Activated T-cell treated with anti-CD3 and anti-CD28 coated beads, Interleukin-2, amount 50 U/mL, for 24 hours (primary cell): ENCODE measurements at regions not wholly inside any gene's neighbourhood (a gene's known extent, or its start where the extent isn't known, plus 50 kb on each side); places are given as distances from the start of the nearest gene placed in this dataset.
A peak's percentile ranks its signal among the peaks of the same experiment; 100 is the strongest.
"Not testable (repeated sequence)": the region's sequence is repeated elsewhere in the genome, so short reads cannot be mapped to it uniquely, and the experiment has no call there.

Experiments used
- DNase-seq: peaks from one replicate; pipeline ENCODE4 v3.0.0-alpha.2; 2020
- H3K27ac Mint-ChIP-seq: 2 replicates; pipeline ENCODE4 v1.8.0; 2020; ENCODE audit warnings: mild to moderate bottlenecking, mixed read lengths
- H3K27me3 Mint-ChIP-seq: 2 replicates; pipeline ENCODE4 v1.8.0; 2020; ENCODE audit warnings: mixed read lengths
- H3K36me3 Mint-ChIP-seq: 2 replicates; pipeline ENCODE4 v1.8.0; 2020; ENCODE audit warnings: low read depth, mixed read lengths
- H3K4me1 Mint-ChIP-seq: 2 replicates; pipeline ENCODE4 v1.8.0; 2020; ENCODE audit warnings: low read depth, mixed read lengths
- H3K4me3 Mint-ChIP-seq: 2 replicates; pipeline ENCODE4 v1.8.0; 2020; ENCODE audit warnings: mild to moderate bottlenecking, moderate library complexity, mixed read lengths
- H3K9me3 Mint-ChIP-seq: 2 replicates; pipeline ENCODE4 v1.8.0; 2020; ENCODE audit warnings: mixed read lengths

DNA sequence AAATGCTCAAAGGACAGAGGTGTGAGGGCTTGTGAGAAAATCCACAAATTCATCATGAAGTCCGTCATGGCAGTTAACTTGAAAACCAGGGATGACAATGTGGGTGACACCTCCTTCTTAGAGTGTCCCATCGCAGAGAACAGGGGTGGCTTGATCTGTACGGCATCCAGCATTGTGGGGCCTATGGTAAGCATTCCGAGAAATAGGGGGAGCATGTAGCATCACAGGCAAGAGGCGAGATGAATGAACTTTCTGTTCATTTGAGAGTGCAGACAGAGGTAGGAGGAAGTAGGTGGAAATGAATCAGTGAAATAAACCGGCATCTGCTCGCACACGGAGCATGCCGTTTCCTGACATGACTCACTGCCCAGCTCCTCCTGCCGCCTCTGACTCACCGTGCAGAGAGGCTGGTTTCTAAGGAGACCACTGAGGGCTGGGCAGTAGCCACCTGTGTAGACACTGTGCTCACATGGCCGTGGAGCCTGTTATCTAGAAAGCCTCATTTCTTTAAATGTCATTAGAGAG lies 339.0 kb downstream of the RFC3 start:
- Mint-ChIP-seq H3K4me3 (no peak overlapping the region), H3K36me3 (no peaks in the 10 kb centered on the region), H3K27me3 (peaks cover 9% of the 10 kb centered on the region), H3K9me3 (peaks cover 3% of the 10 kb centered on the region), H3K27ac (peak overlapping the region; percentile 28), H3K4me1 (peaks cover 12% of the 10 kb centered on the region)
- peak; percentile 29 for DNase-seq

DNA sequence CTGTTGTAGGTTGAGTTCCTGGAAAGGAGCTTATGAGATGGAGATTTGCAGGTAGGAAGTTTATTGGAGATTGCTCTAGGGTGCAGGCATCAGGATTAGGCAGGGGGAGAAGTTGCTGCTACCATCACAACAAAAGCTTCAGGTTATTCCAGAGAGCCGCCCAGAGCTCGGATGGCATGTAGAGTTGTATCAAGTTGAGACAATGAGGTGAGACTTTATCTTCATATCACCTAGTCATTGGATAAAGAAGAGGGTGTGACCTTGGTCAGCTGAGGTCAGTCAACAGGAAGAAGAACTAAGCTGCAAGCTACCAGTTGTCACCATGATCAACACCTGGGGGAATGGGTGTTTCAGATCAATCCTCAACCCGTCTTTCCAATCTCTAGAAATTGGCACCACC lies 342.0 kb downstream of the RFC3 start:
- peaks cover 3% of the 10 kb centered on the region for H3K9me3 Mint-ChIP-seq
- no peak overlapping the region for H3K4me3 Mint-ChIP-seq
- peaks cover 9% of the 10 kb centered on the region for H3K27me3 Mint-ChIP-seq
- no peak overlapping the region for H3K27ac Mint-ChIP-seq
- no peak for DNase-seq
- no peaks in the 10 kb centered on the region for H3K36me3 Mint-ChIP-seq
- peaks cover 12% of the 10 kb centered on the region for H3K4me1 Mint-ChIP-seq

DNA sequence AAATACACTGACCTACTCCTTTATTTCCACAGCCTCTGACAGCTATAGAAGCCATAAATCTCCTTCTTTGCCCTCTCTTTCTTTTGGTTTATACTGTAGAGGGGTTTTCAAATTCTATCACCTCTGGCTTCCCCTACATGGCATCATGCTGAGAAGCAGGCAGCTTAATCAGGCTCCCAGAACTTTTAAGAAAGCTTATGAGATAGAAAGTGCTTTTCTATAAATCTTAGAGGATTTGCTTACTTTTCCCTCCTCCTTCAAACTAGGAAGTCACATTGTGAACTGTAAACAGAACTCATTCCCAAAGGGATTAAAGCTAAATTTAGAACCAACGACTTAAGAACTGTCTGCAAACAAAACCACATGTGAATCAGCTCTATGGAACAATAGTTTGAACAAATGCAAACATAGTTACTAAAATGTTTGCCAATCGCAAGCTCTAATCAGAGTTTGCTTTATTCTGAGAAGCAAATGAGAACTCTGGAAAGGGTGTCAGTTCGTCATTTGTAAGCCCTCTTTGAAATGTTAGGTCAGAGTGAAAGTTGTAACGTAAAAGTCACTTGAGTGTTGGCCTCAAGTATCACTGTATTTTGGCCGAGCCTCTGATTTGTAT lies 344.1 kb downstream of the RFC3 start:
- DNase-seq, result no peak
- Mint-ChIP-seq H3K36me3 (no peaks in the 10 kb centered on the region), H3K27me3 (peaks cover 3% of the 10 kb centered on the region), H3K9me3 (peaks cover 3% of the 10 kb centered on the region), H3K4me3 (no peak overlapping the region), H3K4me1 (peaks cover 3% of the 10 kb centered on the region), H3K27ac (no peak overlapping the region)

DNA sequence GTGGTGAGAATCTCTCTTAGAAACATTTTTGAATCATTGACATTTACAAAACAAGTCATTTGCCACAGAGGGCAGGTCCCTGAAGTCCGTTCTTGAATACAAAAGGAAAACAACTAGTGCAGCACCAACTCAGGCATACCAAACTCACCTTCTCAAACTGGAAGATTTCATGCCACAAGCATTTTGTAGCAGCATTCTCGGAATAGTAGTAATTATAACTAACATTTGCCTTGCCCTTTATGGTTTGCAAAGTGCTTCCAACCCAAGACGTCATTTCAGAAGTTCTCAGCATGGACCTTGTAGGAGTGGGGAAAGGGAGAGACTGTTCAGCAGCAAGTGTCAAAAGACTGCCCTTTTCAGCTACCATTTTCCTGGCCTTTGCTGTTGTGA lies 344.6 kb downstream of the RFC3 start:
- DNase-seq, result no peak
- no peaks in the 10 kb centered on the region for H3K36me3 Mint-ChIP-seq
- H3K27me3 Mint-ChIP-seq, result no peaks in the 10 kb centered on the region
- H3K9me3 Mint-ChIP-seq, result no peaks in the 10 kb centered on the region
- H3K4me3 Mint-ChIP-seq, result no peak overlapping the region
- no peak overlapping the region for H3K27ac Mint-ChIP-seq
- H3K4me1 Mint-ChIP-seq, result no peaks in the 10 kb centered on the region

DNA sequence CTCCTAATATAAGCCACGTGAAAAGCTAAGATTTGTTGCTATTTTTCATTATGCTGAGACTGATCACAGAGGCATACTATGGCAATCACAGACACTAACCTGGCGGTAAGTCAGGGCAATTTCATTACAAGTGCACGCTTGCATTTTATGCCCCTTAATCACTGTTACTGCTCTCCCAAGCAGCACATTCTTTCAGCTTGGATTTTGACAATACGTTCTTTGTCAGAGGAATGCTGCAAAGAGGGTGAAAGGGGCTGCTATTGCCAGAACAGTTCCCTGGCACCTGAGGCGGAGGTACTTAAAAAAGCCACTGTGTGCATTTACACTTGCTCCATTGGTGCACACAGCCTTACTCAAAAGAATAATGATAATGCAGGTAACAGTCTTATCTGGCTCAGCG lies 346.6 kb downstream of the RFC3 start:
- Mint-ChIP-seq H3K27me3 (no peaks in the 10 kb centered on the region), H3K4me3 (no peak overlapping the region), H3K9me3 (no peaks in the 10 kb centered on the region), H3K27ac (no peak overlapping the region), H3K4me1 (no peaks in the 10 kb centered on the region), H3K36me3 (no peaks in the 10 kb centered on the region)
- DNase-seq, result no peak

DNA sequence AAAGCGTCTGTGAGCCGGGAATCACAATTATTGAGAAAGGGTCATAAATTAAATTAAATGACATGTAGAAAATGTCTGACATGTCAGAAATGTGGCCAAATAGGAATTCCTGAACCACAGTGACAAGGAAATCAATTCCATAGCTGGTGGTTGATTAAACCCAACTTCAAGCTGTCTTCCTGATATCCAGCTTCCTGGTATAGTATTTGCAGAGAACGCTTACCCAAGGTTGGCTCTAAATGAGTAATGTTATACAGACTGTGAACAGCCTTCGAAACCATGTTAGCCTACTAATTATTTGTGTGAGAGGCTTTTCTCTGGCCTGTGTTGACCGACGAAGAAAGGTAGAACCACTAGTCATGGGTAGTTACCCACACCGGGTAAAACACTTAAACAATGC lies 347.2 kb downstream of the RFC3 start:
- H3K27me3 Mint-ChIP-seq, result no peaks in the 10 kb centered on the region
- no peak overlapping the region for H3K27ac Mint-ChIP-seq
- H3K4me3 Mint-ChIP-seq, result no peak overlapping the region
- no peaks in the 10 kb centered on the region for H3K36me3 Mint-ChIP-seq
- DNase-seq, result no peak
- no peaks in the 10 kb centered on the region for H3K9me3 Mint-ChIP-seq
- H3K4me1 Mint-ChIP-seq, result no peaks in the 10 kb centered on the region

DNA sequence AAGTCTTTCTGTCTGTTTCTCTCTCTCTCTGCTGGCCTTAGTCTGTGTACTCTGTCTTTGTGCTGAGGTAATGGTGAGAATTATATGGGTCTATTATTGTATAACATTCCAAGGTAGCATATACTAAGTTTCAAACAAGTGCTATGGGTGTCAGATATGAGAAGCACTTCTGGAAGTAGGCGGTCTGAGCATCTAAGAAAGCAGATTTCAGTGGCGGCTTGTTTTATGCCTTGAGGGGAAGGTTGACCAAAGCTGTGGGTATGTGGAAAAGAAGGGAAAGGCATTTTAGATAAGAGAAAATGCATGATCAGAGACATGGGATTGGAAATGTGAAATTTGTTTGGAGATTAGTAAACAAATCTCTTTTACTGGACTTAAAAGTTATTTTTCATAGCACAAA lies 348.5 kb downstream of the RFC3 start:
- H3K36me3 Mint-ChIP-seq, result no peaks in the 10 kb centered on the region
- H3K27me3 Mint-ChIP-seq, result no peaks in the 10 kb centered on the region
- no peaks in the 10 kb centered on the region for H3K9me3 Mint-ChIP-seq
- no peak overlapping the region for H3K27ac Mint-ChIP-seq
- no peak overlapping the region for H3K4me3 Mint-ChIP-seq
- no peaks in the 10 kb centered on the region for H3K4me1 Mint-ChIP-seq
- DNase-seq, result no peak

DNA sequence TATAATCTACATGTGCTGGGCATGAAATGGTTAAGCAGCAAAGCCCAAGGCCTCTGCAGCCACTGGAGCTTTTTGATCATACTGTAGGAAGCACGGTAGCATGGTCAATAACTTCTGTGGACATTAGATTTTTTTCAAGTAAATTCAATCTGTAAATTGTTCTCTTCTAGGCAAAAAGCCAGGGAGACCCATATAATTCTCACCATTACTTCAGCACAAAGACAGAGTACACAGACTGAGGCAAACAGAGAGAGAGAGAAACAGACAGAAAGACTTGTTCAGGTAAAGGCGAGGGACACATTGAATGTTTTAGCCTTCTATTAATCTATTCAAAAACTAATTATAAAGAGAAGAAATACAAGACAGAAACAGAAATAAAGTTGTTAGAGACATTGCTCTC lies 349.4 kb downstream of the RFC3 start:
- DNase-seq, result no peak
- no peak overlapping the region for H3K27ac Mint-ChIP-seq
- no peaks in the 10 kb centered on the region for H3K27me3 Mint-ChIP-seq

DNA sequence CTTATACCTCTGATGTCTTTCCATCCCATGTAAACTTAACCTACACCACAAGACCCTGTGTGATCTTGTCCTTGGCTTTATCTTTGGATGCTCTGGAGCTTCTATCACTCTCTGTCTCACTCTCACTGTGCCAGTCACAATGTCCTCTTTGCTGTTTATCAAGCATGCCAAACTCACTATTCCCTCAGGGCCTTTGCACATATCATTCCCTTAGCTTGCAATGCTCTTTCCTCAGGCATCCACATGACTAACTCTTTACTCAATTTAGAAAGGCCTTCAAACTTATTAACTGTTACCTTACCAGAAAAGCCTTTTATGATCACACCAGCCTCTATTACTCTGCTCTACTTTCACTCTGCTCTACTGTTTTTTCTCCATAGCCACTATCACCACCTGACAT lies 354.1 kb downstream of the RFC3 start:
- Mint-ChIP-seq H3K27ac (no peak overlapping the region), H3K9me3 (no peaks in the 10 kb centered on the region), H3K27me3 (no peaks in the 10 kb centered on the region), H3K4me3 (no peak overlapping the region), H3K36me3 (no peaks in the 10 kb centered on the region), H3K4me1 (no peaks in the 10 kb centered on the region)
- no peak for DNase-seq

More for the DNA sequence above, 349.4 kb downstream of the RFC3 start:
- no peaks in the 10 kb centered on the region for H3K9me3 Mint-ChIP-seq
- H3K4me3 Mint-ChIP-seq, result no peak overlapping the region
- no peaks in the 10 kb centered on the region for H3K4me1 Mint-ChIP-seq
- H3K36me3 Mint-ChIP-seq, result no peaks in the 10 kb centered on the region

DNA sequence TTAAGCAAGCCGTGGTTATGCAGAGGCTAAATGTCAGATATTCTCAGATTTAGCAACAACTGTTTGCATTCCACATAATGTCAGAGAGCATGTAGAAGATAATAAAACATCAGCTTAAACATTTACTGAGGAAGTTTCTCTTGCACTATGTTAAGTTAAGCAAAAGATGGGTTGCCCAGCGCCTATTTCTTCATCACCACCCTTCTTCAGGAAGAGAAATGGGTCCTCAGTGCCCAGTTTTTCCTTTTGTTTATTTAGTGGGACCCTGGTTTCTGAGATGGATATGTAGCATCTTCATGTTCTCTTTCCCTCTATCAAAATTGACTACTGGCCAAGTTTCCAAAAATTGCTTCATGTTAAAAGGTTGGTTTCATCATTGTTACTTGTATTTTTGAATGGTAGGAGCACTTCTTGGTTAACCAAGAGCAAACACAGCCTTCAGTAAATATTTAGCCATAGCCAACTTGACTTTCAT lies 356.8 kb downstream of the RFC3 start:
- Mint-ChIP-seq H3K27ac (no peak overlapping the region), H3K4me1 (no peaks in the 10 kb centered on the region)

DNA sequence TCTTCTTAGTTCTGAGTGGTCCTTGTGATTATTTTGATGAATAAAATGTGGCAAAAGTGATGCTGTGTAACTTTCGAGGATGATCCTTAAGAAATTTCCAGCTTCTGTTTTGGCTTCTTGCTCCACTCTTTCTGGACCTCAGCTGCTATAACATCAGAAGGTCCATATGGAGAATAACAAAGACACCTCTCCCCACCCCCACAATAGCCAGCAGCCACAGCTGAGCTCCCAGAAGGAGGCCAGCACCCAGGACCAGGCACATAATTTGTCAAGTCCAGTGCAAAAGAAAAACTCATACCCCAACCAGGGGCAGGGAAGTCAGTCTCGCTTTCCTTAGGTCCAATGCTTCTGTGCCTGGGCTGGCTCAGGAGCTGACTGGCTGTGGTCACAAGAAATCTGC lies 357.6 kb downstream of the RFC3 start:
- no peak for DNase-seq
- Mint-ChIP-seq H3K4me1 (no peaks in the 10 kb centered on the region), H3K27ac (no peak overlapping the region), H3K9me3 (no peaks in the 10 kb centered on the region), H3K4me3 (no peak overlapping the region), H3K27me3 (no peaks in the 10 kb centered on the region), H3K36me3 (no peaks in the 10 kb centered on the region)

More for the DNA sequence above, 356.8 kb downstream of the RFC3 start:
- Mint-ChIP-seq H3K36me3 (no peaks in the 10 kb centered on the region), H3K27me3 (no peaks in the 10 kb centered on the region), H3K4me3 (no peak overlapping the region), H3K9me3 (no peaks in the 10 kb centered on the region)
- no peak for DNase-seq

DNA sequence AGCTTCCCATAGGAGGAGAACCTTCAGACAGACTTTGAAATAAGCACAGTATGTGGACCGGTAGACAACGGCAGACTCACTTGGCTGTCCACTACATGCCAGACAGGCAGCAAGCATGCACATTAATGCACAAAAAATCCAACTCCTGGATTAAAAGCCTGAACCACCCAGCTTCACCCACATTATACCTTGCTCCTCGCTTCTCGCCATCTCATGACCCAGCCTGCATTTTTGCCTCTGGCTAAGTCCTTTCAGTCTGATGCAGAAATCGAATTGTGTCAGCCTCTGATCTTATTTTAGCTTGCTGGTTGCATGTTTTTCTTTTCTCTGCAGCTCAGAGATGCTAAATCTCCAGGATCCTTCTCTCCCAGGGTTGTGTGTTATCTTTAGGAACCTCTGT lies 358.7 kb downstream of the RFC3 start:
- H3K9me3 Mint-ChIP-seq, result no peaks in the 10 kb centered on the region
- no peaks in the 10 kb centered on the region for H3K4me1 Mint-ChIP-seq
- H3K36me3 Mint-ChIP-seq, result no peaks in the 10 kb centered on the region
- no peak overlapping the region for H3K27ac Mint-ChIP-seq
- no peak for DNase-seq
- H3K27me3 Mint-ChIP-seq, result no peaks in the 10 kb centered on the region
- no peak overlapping the region for H3K4me3 Mint-ChIP-seq

DNA sequence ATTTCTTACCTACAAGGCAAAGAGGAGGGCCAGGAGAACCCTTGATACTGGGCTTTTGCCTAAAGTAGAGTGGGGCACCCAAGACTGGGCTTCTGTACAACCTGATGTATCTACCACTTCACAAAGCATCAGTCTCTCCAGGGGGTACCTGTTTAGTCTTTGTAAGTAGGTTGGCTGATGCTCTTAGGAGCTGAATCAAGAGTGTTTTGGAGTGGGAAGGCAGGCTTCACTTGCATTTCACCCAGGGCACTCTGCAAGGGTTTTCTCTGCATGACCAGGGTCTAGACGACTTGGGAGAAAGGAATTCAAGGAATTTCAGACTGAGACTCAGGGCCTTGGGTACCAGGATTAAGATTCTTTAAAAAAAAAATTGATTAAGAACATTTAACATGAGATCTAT lies 361.5 kb downstream of the RFC3 start:
- H3K4me1 Mint-ChIP-seq, result no peaks in the 10 kb centered on the region
- no peaks in the 10 kb centered on the region for H3K36me3 Mint-ChIP-seq
- DNase-seq, result no peak
- H3K27me3 Mint-ChIP-seq, result no peaks in the 10 kb centered on the region
- no peak overlapping the region for H3K4me3 Mint-ChIP-seq
- H3K9me3 Mint-ChIP-seq, result no peaks in the 10 kb centered on the region
- H3K27ac Mint-ChIP-seq, result no peak overlapping the region

DNA sequence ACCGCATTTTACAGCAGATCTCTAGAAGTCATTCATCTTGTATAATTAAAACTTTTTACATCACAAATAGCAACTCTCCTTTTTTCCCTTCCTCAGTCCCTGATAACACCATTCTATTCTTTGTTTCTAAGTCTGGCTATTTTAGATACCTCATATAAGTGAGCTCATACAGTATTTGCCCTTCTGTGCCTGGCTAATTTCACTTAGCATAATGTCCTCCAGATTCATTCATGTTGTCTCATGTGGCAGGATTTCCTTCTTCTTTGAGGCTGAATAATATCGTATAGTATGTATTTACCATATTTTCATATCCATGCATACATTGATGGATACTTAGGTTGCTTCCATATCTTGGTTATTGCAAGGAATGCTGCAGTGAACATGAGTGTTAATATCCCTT lies 362.0 kb downstream of the RFC3 start:
- Mint-ChIP-seq H3K9me3 (no peaks in the 10 kb centered on the region), H3K36me3 (no peaks in the 10 kb centered on the region), H3K4me3 (no peak overlapping the region), H3K4me1 (no peaks in the 10 kb centered on the region), H3K27me3 (no peaks in the 10 kb centered on the region), H3K27ac (no peak overlapping the region)
- no peak for DNase-seq

DNA sequence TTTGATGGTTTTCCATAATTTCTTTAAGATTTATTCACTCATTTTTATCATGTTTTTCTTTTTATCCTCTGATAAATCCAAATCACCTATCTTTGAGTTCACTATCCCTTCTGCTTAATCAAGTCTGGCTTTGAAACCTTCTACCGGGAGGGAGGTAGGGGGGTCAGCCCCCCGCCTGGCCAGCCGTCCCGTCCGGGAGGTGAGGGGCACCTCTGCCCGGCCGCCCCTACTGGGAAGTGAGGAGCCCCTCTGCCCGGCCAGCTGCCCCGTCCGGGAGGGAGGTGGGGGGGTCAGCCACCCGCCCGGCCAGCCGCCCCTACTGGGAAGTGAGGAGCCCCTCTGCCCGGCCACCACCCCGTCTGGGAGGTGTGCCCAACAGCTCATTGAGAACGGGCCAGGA lies 363.3 kb downstream of the RFC3 start:
- not testable (repeated sequence) for H3K4me3 Mint-ChIP-seq, H3K9me3 Mint-ChIP-seq, H3K36me3 Mint-ChIP-seq, H3K27me3 Mint-ChIP-seq, DNase-seq, H3K4me1 Mint-ChIP-seq, H3K27ac Mint-ChIP-seq

DNA sequence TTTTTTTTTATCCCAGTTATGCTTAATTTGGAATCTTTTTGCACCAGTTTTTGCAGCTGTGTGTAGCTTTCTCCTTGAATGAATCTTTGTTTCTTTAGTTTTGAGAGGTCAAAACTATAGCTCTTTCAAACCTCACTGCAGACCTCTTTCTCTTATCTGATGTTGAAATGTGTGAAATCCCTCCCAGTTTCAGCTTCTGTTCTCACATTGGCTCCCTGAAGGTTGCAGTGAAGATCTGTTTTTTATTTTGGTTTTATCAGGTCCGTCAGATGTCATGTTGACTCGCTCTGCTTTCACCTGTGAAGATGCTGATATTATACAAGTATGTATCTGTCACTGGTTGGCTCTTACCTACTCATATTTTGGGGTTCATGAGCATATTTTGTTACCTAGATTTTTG lies 372.0 kb downstream of the RFC3 start:
- Mint-ChIP-seq H3K27ac (no peak overlapping the region), H3K4me3 (no peak overlapping the region), H3K9me3 (peaks cover 6% of the 10 kb centered on the region), H3K27me3 (no peaks in the 10 kb centered on the region), H3K4me1 (no peaks in the 10 kb centered on the region), H3K36me3 (no peaks in the 10 kb centered on the region)
- no peak for DNase-seq
